ENCODE measurements at regions not wholly inside any gene's neighbourhood (a gene's known extent, or its start where the extent isn't known, plus 50 kb on each side); places are given as distances from the start of the nearest gene placed in this dataset.
"Not testable (repeated sequence)": the region's sequence is repeated elsewhere in the genome, so short reads cannot be mapped to it uniquely, and the experiment has no call there.

GRCh38 chr14:22344209-22344608 is 244.8 kb downstream of the DAD1 start:
- TF ChIP-seq TCF7L2 (IDR thresholded peaks at IDR 0.05; ENCODE audit: low read depth, low read length); CTCF (IDR thresholded peaks at IDR 0.05); POLR2AphosphoS5 (IDR thresholded peaks at IDR 0.05; ENCODE audit: low read depth, low read length); SIN3A (IDR thresholded peaks at IDR 0.05; ENCODE audit: borderline replicate concordance, insufficient read depth, low read depth, low read length); REST (IDR thresholded peaks at IDR 0.05; ENCODE audit: insufficient read depth in 1 of 2, low read depth in 2 of 2, low read length in 1 of 2): not testable (repeated sequence)
